ENCODE measurements at regions not wholly inside any gene's neighbourhood (a gene's known extent, or its start where the extent isn't known, plus 50 kb on each side); places are given as distances from the start of the nearest gene placed in this dataset.

DNA sequence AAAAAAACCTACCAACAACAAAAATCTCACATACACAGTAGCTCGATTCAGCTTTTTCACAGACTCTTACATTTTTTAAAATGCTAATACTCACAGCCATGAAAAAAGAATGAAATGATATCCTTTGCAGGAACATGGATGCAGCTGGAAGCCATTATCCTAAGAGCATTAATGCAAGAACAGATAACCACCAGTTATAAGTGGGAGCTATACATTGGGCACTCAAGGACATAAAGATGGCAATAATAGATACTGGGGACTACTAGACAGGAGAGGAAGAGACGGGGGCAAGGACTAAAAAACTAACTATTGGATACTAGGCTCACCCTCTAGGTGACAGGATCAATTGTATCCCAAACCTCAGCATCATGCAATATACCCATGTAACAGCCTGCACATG lies 90.3 kb upstream of the CCNH start:
- DNase-seq = no peak

DNA sequence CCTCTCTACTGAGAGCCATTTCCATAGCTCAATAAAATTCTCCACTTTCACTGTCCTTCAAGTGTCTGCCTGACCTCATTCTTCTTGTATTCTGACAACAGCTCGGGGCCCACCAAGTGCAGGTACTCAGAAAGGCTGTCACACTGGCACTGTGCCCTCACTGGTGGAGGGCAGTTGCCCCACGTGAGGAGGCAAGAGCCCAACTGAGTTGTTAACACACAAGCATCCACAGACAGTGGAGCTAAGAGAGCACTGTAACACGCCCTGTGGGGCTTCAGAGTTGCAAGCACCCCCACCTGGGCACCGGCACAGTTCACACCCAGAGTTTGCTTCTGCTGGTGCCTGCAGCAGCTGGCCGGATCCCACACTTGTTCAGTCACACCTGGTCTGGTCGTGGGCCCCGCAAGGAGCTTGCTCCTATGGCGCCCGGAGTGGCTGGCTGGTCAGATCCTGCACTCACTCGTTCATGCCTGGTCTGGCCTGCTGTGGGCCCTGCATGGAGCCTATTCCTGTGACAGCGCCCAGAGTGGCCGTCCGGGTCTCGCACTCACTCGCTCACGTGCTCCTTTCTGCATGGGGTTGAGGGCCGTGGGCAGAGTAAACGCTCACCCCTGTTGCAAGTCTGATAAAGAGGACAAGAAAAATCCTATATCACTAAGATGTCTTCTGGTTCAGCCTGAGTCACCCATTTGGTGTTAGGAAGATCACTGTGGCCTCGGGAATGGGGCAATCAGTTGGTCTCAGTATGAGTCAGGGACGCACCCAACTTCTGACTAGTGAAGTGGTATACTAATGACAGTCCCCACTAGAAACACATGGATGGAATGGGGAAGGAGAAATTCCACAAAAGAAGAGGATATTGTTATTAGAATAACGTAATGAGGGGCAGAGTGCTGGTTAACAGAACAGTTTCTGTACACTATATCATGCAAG lies 87.0 kb upstream of the CCNH start:
- no peak for DNase-seq

Data from suppressor macrophage treated with lipopolysaccharide for 1 hour (primary cell).